Endodermal cell (in vitro differentiated cells): ENCODE measurements at regions not wholly inside any gene's neighbourhood (a gene's known extent, or its start where the extent isn't known, plus 50 kb on each side); places are given as distances from the start of the nearest gene placed in this dataset.
A peak's percentile ranks its signal among the peaks of the same experiment; 100 is the strongest.

ENCODE experiments used
- DNase-seq: peaks from one replicate; pipeline ENCODE4 v3.0.0-alpha.2; 2017
- H3K27ac ChIP-seq: 2 replicates; pipeline ENCODE4 v1.5.1; 2013; ENCODE audit warnings: mild to moderate bottlenecking, low read depth, low read length, moderate library complexity
- H3K27me3 ChIP-seq: 2 replicates; pipeline ENCODE4 v1.6.1; 2013; ENCODE audit warnings: mild to moderate bottlenecking, low read length, moderate library complexity; ENCODE audit not compliant: insufficient read depth, control insufficient read depth, poor library complexity, severe bottlenecking
- H3K36me3 ChIP-seq: 2 replicates; pipeline ENCODE4 v1.7.0; 2013; ENCODE audit warnings: mild to moderate bottlenecking, low read length, moderate library complexity; ENCODE audit not compliant: control insufficient read depth, insufficient read depth
- H3K4me1 ChIP-seq: one replicate; pipeline ENCODE4 v1.7.0; 2013; ENCODE audit warnings: low read length; ENCODE audit not compliant: control insufficient read depth, insufficient read depth
- H3K4me3 ChIP-seq: 2 replicates; pipeline ENCODE4 v1.5.1; 2013; ENCODE audit warnings: mild to moderate bottlenecking, low read length, moderate library complexity
- H3K9ac ChIP-seq: 2 replicates; pipeline ENCODE4 v1.6.1; 2013; ENCODE audit warnings: mild to moderate bottlenecking, low read length, moderate library complexity; ENCODE audit not compliant: poor library complexity, severe bottlenecking; ENCODE audit errors: extremely low read depth
- H3K9me3 ChIP-seq: 2 replicates; pipeline ENCODE4 v1.6.1; 2013; ENCODE audit warnings: mild to moderate bottlenecking, low read length, moderate library complexity; ENCODE audit not compliant: control insufficient read depth
- H3K27ac Mint-ChIP-seq: 2 replicates; pipeline ENCODE4 v1.8.0; 2020; ENCODE audit warnings: mixed read lengths
- H3K27me3 Mint-ChIP-seq: 2 replicates; pipeline ENCODE4 v1.8.0; 2021; ENCODE audit warnings: mild to moderate bottlenecking, mixed read lengths; ENCODE audit not compliant: insufficient read depth
- H3K36me3 Mint-ChIP-seq: 2 replicates; pipeline ENCODE4 v1.8.0; 2020; ENCODE audit warnings: low read depth, mixed read lengths
- H3K4me1 Mint-ChIP-seq: 2 replicates; pipeline ENCODE4 v1.8.0; 2020; ENCODE audit warnings: mixed read lengths
- H3K4me3 Mint-ChIP-seq: 2 replicates; pipeline ENCODE4 v1.8.0; 2020; ENCODE audit warnings: mild to moderate bottlenecking, moderate library complexity, mixed read lengths
- H3K9me3 Mint-ChIP-seq: 2 replicates; pipeline ENCODE4 v1.8.0; 2020; ENCODE audit warnings: mild to moderate bottlenecking, mixed read lengths
- CTCF ChIP-seq: fragments of 200-600 bp; sonication (generic); conservative IDR thresholded peaks from 2 replicates; pipeline ENCODE4 v1.5.0; 2021; ENCODE audit warnings: antibody characterized with exemption, mild to moderate bottlenecking
- WGBS, 2 experiments: methylation state at CpG; one replicate each; pipeline versions ENCODE4 v1.1.5 to v1.1.7; 2013; ENCODE audit warnings: missing lambda C conversion rate in 2 of 2, mixed read lengths in 1 of 2; ENCODE audit not compliant: insufficient coverage in 1 of 2, insufficient read length in 1 of 2; 5-methylcytosine and 5-hydroxymethylcytosine counted together

- no peak for DNase-seq
- H3K9me3 Mint-ChIP-seq: peaks cover 22% of the 10 kb centered on the region
- H3K4me1 Mint-ChIP-seq: no peaks in the 10 kb centered on the region
- H3K27ac Mint-ChIP-seq: no peak overlapping the region
- H3K36me3 Mint-ChIP-seq: no peaks in the 10 kb centered on the region
- peaks cover 7% of the 10 kb centered on the region for H3K27me3 Mint-ChIP-seq
- no peak overlapping the region for H3K4me3 Mint-ChIP-seq
- TF ChIP-seq CTCF: no peak
- no peak overlapping the region for H3K27ac ChIP-seq
- H3K27me3 ChIP-seq: no peaks in the 10 kb centered on the region
- peak overlapping the region; percentile 12 for H3K4me3 ChIP-seq
- 98 to 100% methylated on average over 1 to 3 of the region's 3 CpGs for WGBS, 2 experiments
- H3K9ac ChIP-seq: no peak overlapping the region
- no peaks in the 10 kb centered on the region for H3K36me3 ChIP-seq
- no peaks in the 10 kb centered on the region for H3K4me1 ChIP-seq
- peaks cover 27% of the 10 kb centered on the region for H3K9me3 ChIP-seq
Observed at GRCh38 chr14:96148631-96149030, 56.0 kb upstream of the BDKRB2 start.

DNA sequence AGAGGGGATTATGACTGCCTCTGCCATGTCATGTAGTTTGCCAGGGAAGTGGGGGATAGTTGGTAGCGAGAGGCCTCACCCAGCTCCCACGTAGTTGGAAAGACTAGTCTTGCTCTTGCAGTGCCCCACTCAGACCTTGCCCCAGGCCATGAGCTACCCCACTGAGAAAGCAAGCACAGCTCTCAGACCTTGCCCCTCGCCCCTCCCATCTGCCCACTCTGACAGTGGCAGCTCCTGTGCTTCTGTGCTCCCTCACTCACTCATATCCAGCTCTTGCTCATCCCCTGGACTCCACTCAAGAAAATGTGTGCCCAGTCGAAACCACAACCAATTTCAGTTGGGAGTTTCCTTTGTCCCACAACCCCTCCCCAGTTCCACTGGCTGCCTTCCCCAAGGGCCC lies 55.5 kb upstream of the BDKRB2 start:
- H3K27me3 Mint-ChIP-seq: peaks cover 7% of the 10 kb centered on the region
- no peaks in the 10 kb centered on the region for H3K36me3 Mint-ChIP-seq
- no peaks in the 10 kb centered on the region for H3K4me1 Mint-ChIP-seq
- WGBS, 2 experiments: 81 to 88% methylated on average over 4 of the region's 4 CpGs
- Histone ChIP-seq H3K4me3 (no peak overlapping the region), H3K9ac (no peak overlapping the region), H3K27me3 (no peaks in the 10 kb centered on the region), H3K9me3 (peaks cover 22% of the 10 kb centered on the region), H3K36me3 (no peaks in the 10 kb centered on the region), H3K4me1 (no peaks in the 10 kb centered on the region), H3K27ac (no peak overlapping the region)
- H3K9me3 Mint-ChIP-seq: peaks cover 17% of the 10 kb centered on the region
- peak; percentile 22 for DNase-seq
- H3K27ac Mint-ChIP-seq: no peak overlapping the region
- no peak overlapping the region for H3K4me3 Mint-ChIP-seq
- TF ChIP-seq CTCF: no peak

DNA sequence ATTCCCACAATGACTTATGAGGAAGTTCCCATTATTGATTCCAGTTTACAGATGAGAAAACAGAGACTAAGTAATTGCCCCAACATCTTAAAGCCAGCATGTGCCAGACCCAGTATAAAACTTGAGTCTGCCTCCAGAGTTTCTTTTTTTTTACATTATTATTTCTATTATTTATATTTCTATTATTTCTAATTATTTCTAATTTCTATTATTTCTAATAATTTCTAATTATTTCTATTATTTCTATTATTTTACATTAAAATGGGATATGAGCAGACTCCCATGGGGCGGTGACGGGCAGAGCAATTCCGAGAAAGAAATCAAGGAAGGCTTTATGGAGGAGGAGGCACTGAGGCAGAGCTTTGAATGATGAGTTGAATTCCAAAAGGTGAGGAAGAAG lies 54.4 kb upstream of the BDKRB2 start:
- Histone ChIP-seq H3K4me3 (no peak overlapping the region), H3K27ac (no peak overlapping the region), H3K27me3 (no peaks in the 10 kb centered on the region), H3K4me1 (no peaks in the 10 kb centered on the region), H3K36me3 (no peaks in the 10 kb centered on the region), H3K9ac (no peak overlapping the region), H3K9me3 (peaks cover 22% of the 10 kb centered on the region)
- no peak for TF ChIP-seq CTCF
- Mint-ChIP-seq H3K4me1 (no peaks in the 10 kb centered on the region), H3K9me3 (peaks cover 17% of the 10 kb centered on the region), H3K4me3 (no peak overlapping the region), H3K36me3 (no peaks in the 10 kb centered on the region), H3K27me3 (peaks cover 7% of the 10 kb centered on the region), H3K27ac (no peak overlapping the region)
- 73 to 100% methylated on average over 1 to 3 of the region's 3 CpGs for WGBS, 2 experiments
- no peak for DNase-seq
